K562 (cell line): ENCODE measurements at regions not wholly inside any gene's neighbourhood (a gene's known extent, or its start where the extent isn't known, plus 50 kb on each side); places are given as distances from the start of the nearest gene placed in this dataset.

Source experiments
- ATAC-seq: fragments of 200-7000 bp; cut with Tn5 transposase; 3 replicates; pipeline ENCODE4 v1.9.1; 2020; ENCODE audit warnings: moderate library complexity
- BruUV-seq: library from RNA; stranded (reverse); fragments of 400-500 nt; replicated peaks from 2 replicates; lab custom pipeline; 2021; lab: Mats Ljungman, UMichigan
- CTCF ChIA-PET: fragments of 300-600 bp; formaldehyde crosslinking; extraction: SDS; loops from one replicate; lab custom pipeline; 2021; ENCODE audit warnings: low intra/inter-chr PET ratio; lab: Yijun Ruan, JAX
- POLR2A ChIA-PET: fragments of 300-600, 350-650 bp; sonication (Branson Sonifier 250); formaldehyde crosslinking; extraction: SDS; loops from one replicate; lab custom pipeline; 2021; ENCODE audit warnings: antibody characterized with exemption, inconsistent platforms; lab: Yijun Ruan, JAX
- DNase-seq, 4 experiments: peaks; one replicate each; pipeline versions ENCODE4 v3.0.0 to v3.0.0-alpha.2; 2011 to 2018; ENCODE audit warnings: low spot score in 3 of 4, mixed read lengths in 3 of 4; ENCODE audit errors: extremely low read depth in 1 of 4
- FAIRE-seq: peaks from 2 replicates; lab custom pipeline; 2011; peaks lifted over from hg19 to GRCh38; lab: Jason Lieb, UNC
- H2AFZ ChIP-seq: 2 replicates; pipeline ENCODE4 v1.6.0; 2011; ENCODE audit warnings: low read depth, low read length, control low read depth, inconsistent platforms
- H3K27ac ChIP-seq: fragments of 200-600 bp; 3 replicates; pipeline ENCODE4 v1.8.0; 2011; ENCODE audit warnings: low read depth, mild to moderate bottlenecking, control low read depth, inconsistent platforms, low read length, moderate library complexity, mixed read lengths; ENCODE audit errors: extremely low read depth
- H3K27me3 ChIP-seq, 2 experiments: fragments of 300-600 bp in 1 of 2; 2 replicates in 1 of 2; 3 replicates in 1 of 2; pipeline versions ENCODE4 v1.6.0 to v1.8.0; 2011; ENCODE audit warnings: inconsistent platforms in 2 of 2, low read length in 2 of 2, mild to moderate bottlenecking in 1 of 2, mixed read lengths in 1 of 2, moderate library complexity in 1 of 2; ENCODE audit not compliant: control insufficient read depth in 2 of 2, insufficient read depth in 2 of 2
- H3K36me3 ChIP-seq: fragments of 300-600 bp; 3 replicates; pipeline ENCODE4 v1.8.0; 2011; ENCODE audit warnings: mild to moderate bottlenecking, low read length, inconsistent platforms; ENCODE audit not compliant: control insufficient read depth, insufficient read depth
- H3K4me1 ChIP-seq, 2 experiments: fragments of 200-600 bp in 1 of 2; replicated peaks in 1 of 2; 2 replicates in 1 of 2; 3 replicates in 1 of 2; pipeline versions ENCODE4 v1.5.1 to v1.8.0; 2011; ENCODE audit warnings: inconsistent platforms in 2 of 2, low read length in 2 of 2, mild to moderate bottlenecking in 1 of 2, mixed read lengths in 1 of 2, moderate library complexity in 1 of 2; ENCODE audit not compliant: control insufficient read depth in 2 of 2, insufficient read depth in 2 of 2
- H3K4me2 ChIP-seq: 2 replicates; pipeline ENCODE4 v1.6.1; 2011; ENCODE audit warnings: low read length, control low read depth, inconsistent platforms, mixed read lengths; ENCODE audit not compliant: insufficient read depth
- H3K4me3 ChIP-seq: fragments of 200-600 bp; sonication (generic), shearing (Covaris generic); 2 replicates; pipeline ENCODE4 v1.5.1; 2016; ENCODE audit warnings: control low read depth, inconsistent platforms
- H3K79me2 ChIP-seq: fragments of 200-600 bp; 3 replicates; pipeline ENCODE4 v1.8.0; 2011; ENCODE audit warnings: low read length, inconsistent platforms; ENCODE audit not compliant: control insufficient read depth, insufficient read depth
- H3K9ac ChIP-seq, 2 experiments: 2 replicates each; pipeline versions ENCODE4 v1.6.0 to v1.6.1; 2011; ENCODE audit warnings: low read depth in 2 of 2, low read length in 2 of 2, control low read depth in 1 of 2, inconsistent platforms in 1 of 2, mild to moderate bottlenecking in 1 of 2, mixed read lengths in 1 of 2; ENCODE audit not compliant: insufficient read depth in 1 of 2
- H3K9me1 ChIP-seq: one replicate; pipeline ENCODE4 v1.6.0; 2011; ENCODE audit warnings: inconsistent platforms, mild to moderate bottlenecking, low read length, moderate library complexity; ENCODE audit not compliant: control insufficient read depth, insufficient read depth
- H3K9me3 ChIP-seq: replicated peaks from 2 replicates; pipeline ENCODE4 v1.5.1; 2011; ENCODE audit warnings: low read depth, low read length, inconsistent platforms; ENCODE audit not compliant: control insufficient read depth, insufficient read depth
- H4K20me1 ChIP-seq: replicated peaks from 2 replicates; pipeline ENCODE4 v1.6.1; 2011; ENCODE audit warnings: low read length, inconsistent platforms, mixed read lengths; ENCODE audit not compliant: control insufficient read depth, insufficient read depth
- BCOR ChIP-seq: fragments of 450-650 bp; IDR thresholded peaks from 2 replicates; pipeline ENCODE4 v1.6.1; 2016
- CCAR2 ChIP-seq: fragments of 200-400 bp; formaldehyde crosslinking; IDR thresholded peaks from 2 replicates; pipeline ENCODE4 v1.6.1; 2017; ENCODE audit warnings: mild to moderate bottlenecking, low read depth, low read length
- CCNT2 ChIP-seq: IDR thresholded peaks from 2 replicates; pipeline ENCODE4 v1.6.1; 2011; ENCODE audit warnings: borderline replicate concordance, low read depth, mild to moderate bottlenecking, moderate library complexity, mixed read lengths, low read length; ENCODE audit not compliant: insufficient read length; ENCODE audit errors: extremely low read depth
- CHD1 ChIP-seq: fragments of 200-600 bp; sonication (generic); IDR thresholded peaks from one replicate; pipeline ENCODE4 v1.6.1; 2012; ENCODE audit warnings: mild to moderate bottlenecking, moderate library complexity, low read length, inconsistent platforms
- CTBP1 ChIP-seq: fragments of 450-650 bp; IDR thresholded peaks from 2 replicates; pipeline ENCODE4 v1.6.1; 2016; ENCODE audit warnings: borderline replicate concordance
- DIDO1 ChIP-seq: fragments of 450-650 bp; IDR thresholded peaks from 2 replicates; pipeline ENCODE4 v1.6.1; 2016; ENCODE audit warnings: low read depth, missing biosample characterization, missing genetic modification characterization
- ESRRB ChIP-seq: fragments of 250-450 bp; sonication (Bioruptor Pico); IDR thresholded peaks from 2 replicates; pipeline ENCODE4 v1.5.0; 2020; ENCODE audit warnings: mild to moderate bottlenecking, moderate library complexity, borderline replicate concordance
- MCM5 ChIP-seq: fragments of 450-650 bp; IDR thresholded peaks from 2 replicates; pipeline ENCODE4 v1.6.1; 2016; ENCODE audit warnings: low read depth
- NONO ChIP-seq, 2 experiments: fragments of 200-400 bp in 1 of 2; fragments of 450-650 bp in 1 of 2; formaldehyde crosslinking in 1 of 2; IDR thresholded peaks; 2 replicates each; pipeline ENCODE4 v1.6.1; 2017; ENCODE audit warnings: low read depth in 2 of 2, mild to moderate bottlenecking in 2 of 2, moderate library complexity in 2 of 2, low read length in 1 of 2
- NR2C1 ChIP-seq, 2 experiments: fragments of 450-650 bp; IDR thresholded peaks; 2 replicates each; pipeline ENCODE4 v1.6.1; 2017; ENCODE audit warnings: mild to moderate bottlenecking in 2 of 2, antibody characterized with exemption in 1 of 2, inconsistent platforms in 1 of 2, missing compliant biosample characterization in 1 of 2, missing genetic modification characterization in 1 of 2
- PTBP1 ChIP-seq: fragments of 200-400 bp; formaldehyde crosslinking; IDR thresholded peaks from 2 replicates; pipeline ENCODE4 v1.6.1; 2017; ENCODE audit warnings: low read depth, low read length
- SMARCA4 ChIP-seq: fragments of 450-650 bp; IDR thresholded peaks from 2 replicates; pipeline ENCODE4 v1.6.1; 2016
- SMARCE1 ChIP-seq: fragments of 450-650 bp; IDR thresholded peaks from 2 replicates; pipeline ENCODE4 v1.7.1; 2016; ENCODE audit warnings: mild to moderate bottlenecking
- TCF7 ChIP-seq: sonication (generic); IDR thresholded peaks from 2 replicates; pipeline ENCODE4 v1.6.1; 2016; ENCODE audit warnings: antibody characterized with exemption, borderline replicate concordance
- YY1 ChIP-seq, 3 experiments: IDR thresholded peaks; 2 replicates each; pipeline ENCODE4 v1.6.1; 2011; ENCODE audit warnings: low read length in 2 of 3, mild to moderate bottlenecking in 2 of 3, moderate library complexity in 2 of 3, borderline replicate concordance in 1 of 3, control low read depth in 1 of 3, low read depth in 1 of 3; ENCODE audit not compliant: insufficient read depth in 3 of 3, insufficient replicate concordance in 2 of 3, control insufficient read depth in 1 of 3, insufficient read length in 1 of 3; ENCODE audit errors: extremely low read depth in 1 of 3
- WGBS: fragments of 100-300 bp; shearing (Covaris generic); methylation state at CpG from one replicate; pipeline ENCODE4 v1.1.6; 2016; ENCODE audit warnings: low coverage, mixed read lengths; ENCODE audit not compliant: insufficient coverage; ENCODE audit errors: missing lambda C conversion rate; 5-methylcytosine and 5-hydroxymethylcytosine counted together
- in situ Hi-C: fragments of 300-500 bp; cut with MboI; formaldehyde crosslinking; loops from 4 replicates; pipeline ENCODE4 v1.15.0; 2018; ENCODE audit warnings: inconsistent platforms, mixed read lengths
- intact Hi-C: fragments of 100-400 bp; cut with micrococcal nuclease; formaldehyde crosslinking; loops from 2 replicates; pipeline ENCODE4 v1.14.2; 2022
- TF ChIP-seq, protein P1 (sequence below): fragments of 450-650 bp; conservative IDR thresholded peaks from 2 replicates; pipeline ENCODE4 v1.6.1; 2016; ENCODE audit warnings: missing genetic modification characterization, low read depth, mild to moderate bottlenecking, missing compliant biosample characterization, moderate library complexity
- TF ChIP-seq, protein P2 (sequence below): sonication (generic); formaldehyde crosslinking; IDR thresholded peaks from 2 replicates; pipeline ENCODE4 v1.8.1; 2023; ENCODE audit warnings: mild to moderate bottlenecking, missing genetic modification reagents
- TF ChIP-seq, protein P3 (sequence below): IDR thresholded peaks from 3 replicates; pipeline ENCODE4 v1.6.1; 2011; ENCODE audit warnings: borderline replicate concordance, mild to moderate bottlenecking, moderate library complexity; ENCODE audit not compliant: insufficient read length; ENCODE audit errors: extremely low read depth

DNA sequence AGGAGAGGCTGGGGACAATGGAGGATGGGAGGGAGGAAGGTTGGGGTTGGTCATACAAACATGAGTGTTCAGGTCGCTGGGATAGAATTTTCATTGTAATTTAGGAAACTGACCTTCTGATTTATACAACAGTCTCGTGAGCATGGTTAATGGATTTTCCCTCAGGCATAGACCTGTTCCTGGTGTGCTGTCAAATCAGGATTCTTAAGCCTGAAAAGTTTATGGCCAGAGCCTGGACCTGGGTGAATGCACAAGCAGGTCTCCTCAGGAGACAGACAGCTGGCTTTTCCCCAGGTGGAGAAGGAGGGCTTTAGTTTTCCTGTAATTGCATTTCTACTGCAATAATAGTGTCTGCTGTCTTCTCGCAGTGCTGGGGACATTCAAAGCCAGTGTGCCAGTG is 338.0 kb downstream of the SHQ1 start:
- Histone ChIP-seq H3K9me1 (no peaks in the 10 kb centered on the region), H3K4me2 (no peak overlapping the region), H2AFZ (no peak overlapping the region), H3K9ac (no peak overlapping the region), H3K4me1 (no peaks in the 10 kb centered on the region; a peak in 1 of 5 replicates), H3K36me3 (no peaks in the 10 kb centered on the region), H3K27me3 (no peaks in the 10 kb centered on the region), H3K27ac (no peak overlapping the region), H3K79me2 (no peaks in the 10 kb centered on the region), H3K9me3 (no peaks in the 10 kb centered on the region), H3K4me3 (no peak overlapping the region), H4K20me1 (no peaks in the 10 kb centered on the region)
- 28% methylated on average over 3 of the region's 3 CpGs for WGBS
- BruUV-seq, result no TSS peak
- FAIRE-seq (no peak), ATAC-seq (no peak), DNase-seq (no peak)
- CTCF ChIA-PET, result no interaction called here
- intact Hi-C loops, result no loop called here
- in situ Hi-C loops, result no loop called here
- POLR2A ChIA-PET, result interaction anchor here (0.6 kb wide), 1 partner anchor 156 kb away, joined by 4 read pairs; no protein-coding TSS in a partner anchor
- TF ChIP-seq NONO (IDR thresholded peaks at IDR 0.05; ENCODE audit: low read depth in 2 of 2, low read length in 1 of 2) (no peak), PTBP1 (no peak), NR2C1 (IDR thresholded peaks at IDR 0.05) (no peak), NR2C1 (tag; IDR thresholded peaks at IDR 0.05) (no peak), MCM5 (no peak), YY1 (IDR thresholded peaks at IDR 0.05; ENCODE audit: borderline replicate concordance in 1 of 3, control insufficient read depth in 1 of 3, extremely low read depth in 1 of 3, insufficient read depth in 3 of 3, insufficient read length in 1 of 3, insufficient replicate concordance in 2 of 3, low read depth in 1 of 3, low read length in 2 of 3) (no peak), CCAR2 (no peak), SMARCE1 (no peak), SMARCA4 (no peak), CTBP1 (no peak), ESRRB (no peak), CHD1 (no peak), TCF7 (no peak), CCNT2 (no peak), DIDO1 (tag) (no peak), BCOR (no peak)
- TF ChIP-seq, protein P1, sequence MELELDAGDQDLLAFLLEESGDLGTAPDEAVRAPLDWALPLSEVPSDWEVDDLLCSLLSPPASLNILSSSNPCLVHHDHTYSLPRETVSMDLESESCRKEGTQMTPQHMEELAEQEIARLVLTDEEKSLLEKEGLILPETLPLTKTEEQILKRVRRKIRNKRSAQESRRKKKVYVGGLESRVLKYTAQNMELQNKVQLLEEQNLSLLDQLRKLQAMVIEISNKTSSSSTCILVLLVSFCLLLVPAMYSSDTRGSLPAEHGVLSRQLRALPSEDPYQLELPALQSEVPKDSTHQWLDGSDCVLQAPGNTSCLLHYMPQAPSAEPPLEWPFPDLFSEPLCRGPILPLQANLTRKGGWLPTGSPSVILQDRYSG, result no peak
- TF ChIP-seq, protein P2, sequence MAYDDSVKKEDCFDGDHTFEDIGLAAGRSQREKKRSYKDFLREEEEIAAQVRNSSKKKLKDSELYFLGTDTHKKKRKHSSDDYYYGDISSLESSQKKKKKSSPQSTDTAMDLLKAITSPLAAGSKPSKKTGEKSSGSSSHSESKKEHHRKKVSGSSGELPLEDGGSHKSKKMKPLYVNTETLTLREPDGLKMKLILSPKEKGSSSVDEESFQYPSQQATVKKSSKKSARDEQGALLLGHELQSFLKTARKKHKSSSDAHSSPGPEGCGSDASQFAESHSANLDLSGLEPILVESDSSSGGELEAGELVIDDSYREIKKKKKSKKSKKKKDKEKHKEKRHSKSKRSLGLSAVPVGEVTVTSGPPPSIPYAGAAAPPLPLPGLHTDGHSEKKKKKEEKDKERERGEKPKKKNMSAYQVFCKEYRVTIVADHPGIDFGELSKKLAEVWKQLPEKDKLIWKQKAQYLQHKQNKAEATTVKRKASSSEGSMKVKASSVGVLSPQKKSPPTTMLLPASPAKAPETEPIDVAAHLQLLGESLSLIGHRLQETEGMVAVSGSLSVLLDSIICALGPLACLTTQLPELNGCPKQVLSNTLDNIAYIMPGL (CRISPR knock-in tag), result no peak
- TF ChIP-seq, protein P3, sequence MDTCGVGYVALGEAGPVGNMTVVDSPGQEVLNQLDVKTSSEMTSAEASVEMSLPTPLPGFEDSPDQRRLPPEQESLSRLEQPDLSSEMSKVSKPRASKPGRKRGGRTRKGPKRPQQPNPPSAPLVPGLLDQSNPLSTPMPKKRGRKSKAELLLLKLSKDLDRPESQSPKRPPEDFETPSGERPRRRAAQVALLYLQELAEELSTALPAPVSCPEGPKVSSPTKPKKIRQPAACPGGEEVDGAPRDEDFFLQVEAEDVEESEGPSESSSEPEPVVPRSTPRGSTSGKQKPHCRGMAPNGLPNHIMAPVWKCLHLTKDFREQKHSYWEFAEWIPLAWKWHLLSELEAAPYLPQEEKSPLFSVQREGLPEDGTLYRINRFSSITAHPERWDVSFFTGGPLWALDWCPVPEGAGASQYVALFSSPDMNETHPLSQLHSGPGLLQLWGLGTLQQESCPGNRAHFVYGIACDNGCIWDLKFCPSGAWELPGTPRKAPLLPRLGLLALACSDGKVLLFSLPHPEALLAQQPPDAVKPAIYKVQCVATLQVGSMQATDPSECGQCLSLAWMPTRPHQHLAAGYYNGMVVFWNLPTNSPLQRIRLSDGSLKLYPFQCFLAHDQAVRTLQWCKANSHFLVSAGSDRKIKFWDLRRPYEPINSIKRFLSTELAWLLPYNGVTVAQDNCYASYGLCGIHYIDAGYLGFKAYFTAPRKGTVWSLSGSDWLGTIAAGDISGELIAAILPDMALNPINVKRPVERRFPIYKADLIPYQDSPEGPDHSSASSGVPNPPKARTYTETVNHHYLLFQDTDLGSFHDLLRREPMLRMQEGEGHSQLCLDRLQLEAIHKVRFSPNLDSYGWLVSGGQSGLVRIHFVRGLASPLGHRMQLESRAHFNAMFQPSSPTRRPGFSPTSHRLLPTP, result no peak
